ENCODE measurements at regions not wholly inside any gene's neighbourhood (a gene's known extent, or its start where the extent isn't known, plus 50 kb on each side); places are given as distances from the start of the nearest gene placed in this dataset.
"Not testable (repeated sequence)": the region's sequence is repeated elsewhere in the genome, so short reads cannot be mapped to it uniquely, and the experiment has no call there.

GRCh38 chr3:81173514-81173913 lies 587.9 kb downstream of the GBE1 start:
- DNase-seq = no peak

GRCh38 chr3:81170298-81170697 lies 591.1 kb downstream of the GBE1 start:
- no peak for DNase-seq

- DNase-seq = no peak
These were observed 596.6 kb downstream of the GBE1 start for GRCh38 chr3:81164806-81165205.

GRCh38 chr3:81161851-81162250 lies 599.6 kb downstream of the GBE1 start:
- DNase-seq = no peak

- no peak for DNase-seq
These were observed 600.3 kb downstream of the GBE1 start for GRCh38 chr3:81161100-81161499.

GRCh38 chr3:81154611-81155143 lies 606.8 kb downstream of the GBE1 start:
- DNase-seq = no peak

- DNase-seq = no peak
These were observed 609.3 kb downstream of the GBE1 start for GRCh38 chr3:81152156-81152555.

- no peak for DNase-seq
These were observed 628.5 kb downstream of the GBE1 start for GRCh38 chr3:81132995-81133394.

GRCh38 chr3:81105789-81106488 lies 655.5 kb downstream of the GBE1 start:
- DNase-seq = no peak

- no peak for DNase-seq
These were observed 656.2 kb downstream of the GBE1 start for GRCh38 chr3:81105206-81105605.

GRCh38 chr3:81097889-81098288 lies 663.6 kb downstream of the GBE1 start:
- no peak for DNase-seq

GRCh38 chr3:81095956-81096355 lies 665.5 kb downstream of the GBE1 start:
- DNase-seq = no peak

- no peak for DNase-seq
These were observed 666.5 kb downstream of the GBE1 start for GRCh38 chr3:81094986-81095385.

- DNase-seq = no peak
These were observed 673.8 kb downstream of the GBE1 start for GRCh38 chr3:81087607-81088006.

GRCh38 chr3:81086348-81086747 lies 675.1 kb downstream of the GBE1 start:
- no peak for DNase-seq

- no peak for DNase-seq
These were observed 680.8 kb downstream of the GBE1 start for GRCh38 chr3:81080608-81081007.

GRCh38 chr3:81072591-81072990 lies 688.9 kb downstream of the GBE1 start:
- no peak for DNase-seq

- DNase-seq = no peak
These were observed 692.9 kb downstream of the GBE1 start for GRCh38 chr3:81068546-81068945.

- DNase-seq = no peak
These were observed 697.5 kb downstream of the GBE1 start for GRCh38 chr3:81063896-81064295.

- not testable (repeated sequence) for DNase-seq
These were observed 710.3 kb downstream of the GBE1 start for GRCh38 chr3:81051133-81051532.

- DNase-seq = no peak
These were observed 713.3 kb downstream of the GBE1 start for GRCh38 chr3:81048058-81048665.

GRCh38 chr3:81045976-81046375 lies 715.5 kb downstream of the GBE1 start:
- DNase-seq = no peak

GRCh38 chr3:81045246-81045645 lies 716.2 kb downstream of the GBE1 start:
- DNase-seq = no peak

- no peak for DNase-seq
These were observed 717.7 kb downstream of the GBE1 start for GRCh38 chr3:81043660-81044199.
